HG02610 (cell line): ENCODE measurements at regions not wholly inside any gene's neighbourhood (a gene's known extent, or its start where the extent isn't known, plus 50 kb on each side); places are given as distances from the start of the nearest gene placed in this dataset.

ENCODE experiments used
- ATAC-seq: cut with Tn5 transposase; IDR thresholded peaks from one replicate; pipeline ENCODE4 v1.9.1; 2021; ENCODE audit warnings: mild to moderate bottlenecking, moderate library complexity; ENCODE audit not compliant: unreplicated experiment

DNA sequence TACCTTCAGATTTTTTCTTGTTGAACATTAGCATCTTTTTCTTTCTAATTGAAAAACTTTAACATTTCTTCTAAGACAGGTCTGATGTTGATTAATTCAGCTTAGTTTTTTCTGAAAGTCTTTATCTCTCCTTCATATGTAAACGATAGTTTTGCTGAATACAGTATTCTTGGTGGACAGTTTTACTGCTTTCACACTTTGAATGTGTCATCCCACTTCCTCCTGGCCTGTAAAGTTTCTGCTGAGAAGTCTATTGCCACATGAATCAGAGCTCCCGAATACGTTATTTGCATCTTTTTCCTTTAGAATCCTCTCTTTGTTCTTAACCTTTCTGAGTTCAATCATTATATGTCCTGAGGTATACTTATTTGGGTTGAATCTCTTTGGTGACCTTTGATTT, 344.2 kb downstream of the OLFM3 start:
- ATAC-seq, result no peak

DNA sequence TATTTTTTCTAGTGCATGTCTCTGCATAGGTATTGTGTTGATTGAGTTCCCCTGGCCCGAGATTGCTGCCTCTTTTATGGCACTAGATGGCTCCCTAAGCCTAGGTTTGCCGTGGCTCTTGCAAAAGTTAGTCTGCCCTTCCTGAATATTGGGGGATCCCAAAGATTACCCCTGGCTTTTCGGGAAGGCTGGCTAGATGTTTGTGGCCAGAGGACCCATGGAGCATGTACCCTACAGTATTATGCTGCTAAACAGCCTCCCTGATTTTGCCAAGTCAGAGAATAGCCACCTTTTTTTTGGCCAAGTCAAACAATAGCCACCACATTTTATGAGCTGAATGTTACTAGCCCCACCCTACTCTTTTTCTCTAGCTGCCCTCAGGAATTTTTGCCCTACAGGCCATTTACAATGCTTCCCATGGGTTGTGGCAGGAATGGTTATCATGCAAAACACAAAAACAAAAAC, 343.2 kb downstream of the OLFM3 start:
- ATAC-seq, result no peak

DNA sequence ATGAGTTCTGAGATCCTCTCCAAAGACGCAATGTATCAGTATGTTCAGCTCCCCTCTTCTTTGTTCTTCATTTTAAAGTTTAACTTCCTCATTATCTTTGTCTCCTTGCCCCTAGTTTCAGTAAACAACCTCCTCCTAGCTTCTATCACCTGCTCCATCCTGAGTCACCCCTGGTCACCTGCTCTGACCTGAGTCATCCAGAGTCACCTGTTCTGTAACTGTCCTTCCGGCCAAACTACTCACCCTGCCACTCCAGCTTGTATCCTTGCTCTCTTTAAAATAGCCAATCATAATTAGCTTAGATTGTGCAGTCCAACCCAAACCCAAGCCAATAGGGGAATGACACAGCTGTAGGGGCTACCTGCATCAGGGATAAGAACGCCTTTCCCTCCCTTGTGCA, 332.0 kb downstream of the OLFM3 start:
- no peak for ATAC-seq

- no peak for ATAC-seq
Observed at GRCh38 chr1:101667761-101668160, 329.0 kb downstream of the OLFM3 start.

GRCh38 chr1:101683136-101683535, 313.6 kb downstream of the OLFM3 start:
- no peak for ATAC-seq

GRCh38 chr1:101683561-101683960, 313.2 kb downstream of the OLFM3 start:
- no peak for ATAC-seq

GRCh38 chr1:101697072-101697471, 299.7 kb downstream of the OLFM3 start:
- ATAC-seq, result peak; percentile 51

DNA sequence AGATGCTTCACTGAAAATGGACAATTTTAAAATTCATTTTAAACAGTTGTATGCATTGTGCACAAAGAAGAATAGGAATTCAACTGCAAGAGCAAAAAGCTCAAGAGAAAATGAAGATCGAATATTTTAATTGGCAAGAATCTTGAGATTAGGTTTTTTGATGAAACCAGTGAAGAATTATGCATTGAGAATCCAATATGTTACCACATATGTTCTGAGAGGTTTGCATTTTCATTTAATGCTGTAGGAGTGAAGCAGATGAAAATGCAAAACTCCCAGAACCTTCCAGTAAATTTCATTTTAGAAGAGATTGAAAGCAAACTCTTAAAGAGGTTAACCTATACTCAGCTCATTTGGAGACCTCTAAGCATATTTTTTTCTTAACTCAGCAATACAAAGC, 298.0 kb downstream of the OLFM3 start:
- ATAC-seq, result no peak

GRCh38 chr1:101704895-101705294, 291.8 kb downstream of the OLFM3 start:
- ATAC-seq, result no peak

- no peak for ATAC-seq
Observed at GRCh38 chr1:101706366-101706765, 290.4 kb downstream of the OLFM3 start.

GRCh38 chr1:101709721-101710120, 287.0 kb downstream of the OLFM3 start:
- no peak for ATAC-seq

DNA sequence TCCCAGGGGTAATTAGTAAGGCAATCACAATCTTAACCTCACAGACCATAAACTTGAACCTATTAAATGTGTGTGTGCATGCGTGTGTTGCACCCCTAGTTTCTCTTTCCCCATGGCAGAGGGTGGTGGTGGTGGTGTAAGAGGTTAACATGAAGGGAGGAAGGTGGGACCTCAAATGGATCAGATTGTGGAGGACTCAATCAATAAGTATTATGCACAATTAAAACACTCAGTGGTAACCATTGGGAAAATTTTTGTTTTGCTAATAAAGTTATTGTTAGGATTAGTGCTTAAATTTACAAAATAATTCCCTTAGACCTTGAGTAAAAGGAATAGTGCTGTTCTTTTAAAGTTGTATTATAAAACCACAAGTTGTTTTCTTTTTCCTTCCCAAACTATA, 283.0 kb downstream of the OLFM3 start:
- no peak for ATAC-seq

DNA sequence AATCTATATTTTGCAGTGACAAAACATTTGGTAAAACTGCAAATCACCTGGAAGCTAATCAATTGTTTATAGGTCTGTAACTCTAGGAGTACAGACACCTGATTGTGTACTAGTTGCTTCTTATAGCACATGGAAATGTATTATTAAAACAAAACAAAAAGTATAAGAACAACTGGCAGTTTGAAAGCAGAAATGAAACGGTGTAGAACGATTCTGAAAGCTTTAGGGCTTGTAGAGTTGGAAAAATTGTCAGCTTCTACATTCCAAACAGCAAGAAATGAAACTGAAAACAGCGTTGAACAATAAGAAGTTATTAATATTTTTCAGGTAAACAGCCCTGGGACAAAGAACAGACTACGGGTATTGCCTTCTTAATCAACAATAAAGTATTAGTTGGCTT, 273.3 kb downstream of the OLFM3 start:
- ATAC-seq, result no peak

DNA sequence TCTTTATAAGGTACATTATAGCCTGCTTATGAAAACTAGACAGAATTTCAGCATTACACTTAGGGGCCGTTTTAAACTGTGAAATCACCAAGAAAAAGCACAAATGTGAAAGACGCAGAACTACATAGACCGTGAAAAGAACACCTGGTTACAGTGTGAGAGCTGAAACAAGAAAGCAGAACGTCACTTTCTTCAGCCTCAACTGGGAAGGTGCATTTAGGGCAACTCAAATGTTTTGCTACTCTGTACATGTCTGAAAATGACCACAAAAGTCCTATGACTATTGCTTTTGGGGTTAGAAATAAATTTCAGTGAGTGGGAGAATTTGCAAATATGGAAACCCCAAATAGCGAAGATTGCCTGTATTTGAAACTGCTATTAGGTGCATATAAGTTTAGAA, 268.7 kb downstream of the OLFM3 start:
- ATAC-seq, result peak; percentile 90

DNA sequence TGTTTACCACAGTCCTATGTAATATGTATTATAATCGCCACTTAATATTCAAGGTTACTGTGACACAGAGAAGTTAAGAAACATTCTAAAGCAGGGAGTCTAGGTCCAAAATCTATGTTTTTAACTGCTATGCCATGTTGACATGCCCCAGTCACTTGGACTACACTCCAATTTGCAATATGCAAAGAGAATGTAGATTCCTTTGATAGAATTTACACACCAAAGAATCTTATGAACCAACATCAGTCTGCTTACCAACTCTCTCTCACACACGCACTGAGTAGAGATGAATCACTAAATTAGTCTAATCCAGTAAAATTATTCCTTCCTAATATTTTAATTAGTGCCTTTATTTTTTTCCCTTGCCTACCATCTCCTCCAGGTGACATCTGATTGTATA, 266.2 kb downstream of the OLFM3 start:
- ATAC-seq, result no peak

DNA sequence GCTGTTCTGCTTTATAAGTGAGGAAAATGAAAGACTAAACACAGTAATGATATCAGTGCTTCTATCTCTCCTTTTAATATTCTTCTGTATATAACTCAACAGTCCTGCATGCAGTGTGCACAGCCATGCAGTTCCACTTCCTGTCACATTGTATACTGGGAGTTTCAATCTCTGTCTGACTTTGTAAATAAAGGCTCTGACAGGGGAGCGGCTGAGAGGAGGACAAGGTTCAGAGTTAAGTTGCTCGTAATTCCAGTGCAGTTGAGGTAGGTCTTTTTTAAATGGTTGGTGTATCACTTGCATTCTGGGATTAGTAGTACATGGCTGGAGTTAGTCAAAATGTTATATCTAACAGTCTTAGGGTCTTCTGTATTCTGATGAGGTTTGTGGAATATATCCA, 264.5 kb downstream of the OLFM3 start:
- peak; percentile 51 for ATAC-seq

DNA sequence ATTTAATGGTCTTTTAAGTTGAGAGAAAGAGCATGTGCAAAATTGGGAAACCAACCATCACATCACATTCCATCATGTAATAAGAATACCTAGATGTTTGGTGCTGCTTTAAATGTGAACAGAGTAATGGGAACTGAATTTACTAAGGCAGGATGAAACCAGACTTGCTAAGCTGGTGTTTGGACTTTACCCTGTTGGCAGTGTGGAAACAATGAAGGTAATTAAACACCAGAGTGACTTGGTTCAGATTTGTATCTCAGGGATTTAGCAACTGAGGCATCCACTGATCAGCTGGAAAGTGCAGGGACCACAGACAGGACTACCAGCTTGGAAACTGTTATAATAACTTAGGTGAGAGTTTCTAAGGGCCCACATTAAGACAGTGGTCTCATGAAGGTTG, 263.4 kb downstream of the OLFM3 start:
- ATAC-seq, result no peak

GRCh38 chr1:101738475-101738874, 258.3 kb downstream of the OLFM3 start:
- no peak for ATAC-seq

DNA sequence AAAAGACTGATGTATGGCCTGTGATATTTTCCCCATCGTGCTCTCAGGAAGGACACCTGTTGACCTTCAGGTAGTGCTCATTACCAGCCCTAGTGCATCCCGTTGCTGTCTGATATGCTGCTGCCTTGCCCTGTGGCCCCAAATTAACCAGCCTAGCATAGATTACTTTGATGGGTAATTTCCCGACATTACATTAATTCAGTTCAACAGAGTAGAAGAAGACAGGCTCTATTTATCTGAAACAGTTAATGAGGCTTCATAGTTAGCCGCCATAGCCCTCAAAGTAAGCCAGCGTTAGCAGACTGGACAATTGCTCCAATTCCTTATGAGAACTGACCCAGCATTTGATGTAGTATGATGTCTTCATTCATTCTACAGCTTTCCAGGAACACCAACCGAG, 257.6 kb downstream of the OLFM3 start:
- no peak for ATAC-seq

DNA sequence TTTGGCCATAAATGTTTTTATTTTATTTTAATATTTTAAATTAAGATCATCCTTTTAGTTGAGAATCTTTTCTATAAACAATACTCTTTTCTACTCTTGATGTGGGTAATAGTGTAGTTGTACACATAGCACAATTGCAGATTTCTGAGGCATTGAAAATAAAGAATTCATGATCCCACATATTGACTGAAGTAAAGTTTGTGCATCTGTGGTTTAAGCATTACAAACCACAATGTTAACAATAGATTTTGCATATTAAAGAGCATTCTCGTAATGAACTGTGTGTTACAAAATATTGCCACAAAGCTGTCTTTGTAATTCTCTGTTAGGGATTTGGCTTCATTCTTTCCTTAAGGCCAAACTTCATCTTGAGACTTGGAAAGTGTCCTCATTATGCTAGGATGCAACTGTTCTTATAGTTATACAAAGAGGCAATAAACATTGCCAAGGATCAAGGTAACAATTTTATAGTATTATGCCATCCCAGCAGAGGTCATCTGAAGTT, 256.8 kb downstream of the OLFM3 start:
- ATAC-seq, result no peak

DNA sequence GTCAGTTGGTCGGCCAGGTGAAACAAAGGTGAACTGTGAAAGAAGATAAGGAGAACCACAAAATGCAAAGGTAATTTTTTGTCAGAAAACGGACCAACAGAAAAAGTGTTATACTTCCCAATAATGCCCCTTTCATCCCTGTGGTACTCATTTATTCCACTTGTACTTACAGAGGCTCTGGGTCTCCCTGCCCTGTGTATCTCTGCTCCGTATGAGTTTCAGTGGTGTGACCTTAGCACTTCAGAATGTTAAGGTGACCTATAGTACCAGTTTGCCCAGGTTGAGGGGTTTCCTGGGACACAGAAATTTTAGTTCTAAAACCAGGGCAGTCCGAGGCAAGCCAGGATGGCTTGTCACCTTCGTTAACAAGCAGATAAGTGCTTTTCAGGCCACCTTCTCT, 254.8 kb downstream of the OLFM3 start:
- ATAC-seq, result no peak

DNA sequence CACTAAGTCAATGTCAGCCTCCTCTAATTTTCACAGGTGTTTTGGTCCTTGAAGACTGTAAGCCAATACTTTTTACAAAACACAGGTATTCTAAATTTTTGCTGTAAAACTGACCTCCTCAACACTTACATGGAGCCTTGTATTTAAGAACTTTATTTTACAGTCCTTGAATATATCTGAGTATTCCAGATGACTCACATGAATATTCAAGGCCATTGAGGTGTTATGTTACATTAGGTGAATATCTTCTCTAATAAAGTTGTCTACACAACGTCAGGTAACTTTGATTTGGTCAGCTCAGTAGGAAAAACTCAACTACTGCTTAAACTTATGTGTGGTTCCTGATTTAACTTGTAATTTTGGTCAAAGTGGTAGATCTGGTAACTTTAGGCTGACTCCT, 254.2 kb downstream of the OLFM3 start:
- ATAC-seq, result no peak

- no peak for ATAC-seq
Observed at GRCh38 chr1:101745551-101746270, 251.0 kb downstream of the OLFM3 start.
